H1 (cell line): ENCODE measurements at regions not wholly inside any gene's neighbourhood (a gene's known extent, or its start where the extent isn't known, plus 50 kb on each side); places are given as distances from the start of the nearest gene placed in this dataset.

ENCODE experiments used
- CBX5 ChIP-seq: fragments of 300-800, 300-1000 bp; sonication (generic); IDR thresholded peaks from 2 replicates; pipeline ENCODE4 v1.7.1; 2016; ENCODE audit warnings: antibody characterized with exemption, low read length, low read depth
- EZH2 ChIP-seq: fragments of 200-600 bp; sonication (generic); IDR thresholded peaks from 2 replicates; pipeline ENCODE4 v1.7.1; 2012; ENCODE audit warnings: low read depth, mild to moderate bottlenecking, moderate library complexity, low read length, inconsistent platforms; ENCODE audit not compliant: severe bottlenecking
- JUND ChIP-seq: IDR thresholded peaks from 2 replicates; pipeline ENCODE4 v1.6.1; 2011; ENCODE audit warnings: mild to moderate bottlenecking, improper control_type of control experiment, low read length
- POLR2AphosphoS5 ChIP-seq: IDR thresholded peaks from 2 replicates; pipeline ENCODE4 v1.6.1; 2011; ENCODE audit warnings: low read depth, low read length
- RNF2 ChIP-seq: fragments of 200-900, 300-1000 bp; sonication (generic); IDR thresholded peaks from 2 replicates; pipeline ENCODE4 v1.7.1; 2016; ENCODE audit warnings: borderline replicate concordance, low read depth, mild to moderate bottlenecking, antibody characterized with exemption, low read length; ENCODE audit not compliant: poor library complexity, severe bottlenecking; ENCODE audit errors: missing control alignments
- SUZ12 ChIP-seq: fragments of 200-600 bp; sonication (generic); IDR thresholded peaks from 2 replicates; pipeline ENCODE4 v1.6.1; 2012; ENCODE audit warnings: mild to moderate bottlenecking, inconsistent platforms, low read length, moderate library complexity, mixed read lengths
- TAF1 ChIP-seq: IDR thresholded peaks from 2 replicates; pipeline ENCODE4 v1.6.1; 2011; ENCODE audit warnings: mild to moderate bottlenecking, low read depth, low read length
- YY1 ChIP-seq: IDR thresholded peaks from 2 replicates; pipeline ENCODE4 v1.6.1; 2011; ENCODE audit warnings: low read depth, mild to moderate bottlenecking, low read length
- TF ChIP-seq, protein P1 (sequence below), 3 experiments: IDR thresholded peaks; 1 replicate in 2 of 3; 2 replicates in 1 of 3; pipeline versions ENCODE4 v1.5.1 to v1.6.1; 2011; ENCODE audit warnings: low read length in 3 of 3, mild to moderate bottlenecking in 3 of 3, inconsistent platforms in 2 of 3, low read depth in 1 of 3, moderate library complexity in 1 of 3; ENCODE audit not compliant: insufficient read depth in 1 of 3; ENCODE audit errors: control extremely low read depth in 1 of 3
- TF ChIP-seq, protein P2 (sequence below): IDR thresholded peaks from 2 replicates; pipeline ENCODE4 v1.6.1; 2011; ENCODE audit warnings: low read length, improper control_type of control experiment

DNA sequence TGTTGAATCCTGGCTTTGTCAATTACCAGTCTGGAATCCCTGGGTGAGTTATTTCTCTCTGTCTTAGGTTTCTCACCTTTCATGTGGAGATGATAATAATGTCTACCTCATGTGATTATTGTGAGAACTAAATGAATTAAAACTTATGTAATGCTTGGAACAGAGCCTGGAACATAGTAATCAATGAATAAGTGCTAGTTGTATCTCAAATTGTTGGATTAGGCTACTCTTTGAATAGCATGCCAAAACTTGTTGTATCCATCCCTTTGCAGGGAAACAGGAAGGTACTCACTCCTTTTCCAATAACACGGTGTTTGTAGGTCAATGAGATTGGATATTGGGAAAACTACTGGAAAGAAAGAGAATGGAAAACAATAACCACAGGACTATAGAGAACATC, 796.6 kb upstream of the ZEB2 start:
- TF ChIP-seq CBX5 (no peak), EZH2 (no peak), RNF2 (no peak), SUZ12 (no peak), YY1 (no peak), POLR2AphosphoS5 (no peak), TAF1 (no peak), JUND (no peak)
- TF ChIP-seq, protein P1, sequence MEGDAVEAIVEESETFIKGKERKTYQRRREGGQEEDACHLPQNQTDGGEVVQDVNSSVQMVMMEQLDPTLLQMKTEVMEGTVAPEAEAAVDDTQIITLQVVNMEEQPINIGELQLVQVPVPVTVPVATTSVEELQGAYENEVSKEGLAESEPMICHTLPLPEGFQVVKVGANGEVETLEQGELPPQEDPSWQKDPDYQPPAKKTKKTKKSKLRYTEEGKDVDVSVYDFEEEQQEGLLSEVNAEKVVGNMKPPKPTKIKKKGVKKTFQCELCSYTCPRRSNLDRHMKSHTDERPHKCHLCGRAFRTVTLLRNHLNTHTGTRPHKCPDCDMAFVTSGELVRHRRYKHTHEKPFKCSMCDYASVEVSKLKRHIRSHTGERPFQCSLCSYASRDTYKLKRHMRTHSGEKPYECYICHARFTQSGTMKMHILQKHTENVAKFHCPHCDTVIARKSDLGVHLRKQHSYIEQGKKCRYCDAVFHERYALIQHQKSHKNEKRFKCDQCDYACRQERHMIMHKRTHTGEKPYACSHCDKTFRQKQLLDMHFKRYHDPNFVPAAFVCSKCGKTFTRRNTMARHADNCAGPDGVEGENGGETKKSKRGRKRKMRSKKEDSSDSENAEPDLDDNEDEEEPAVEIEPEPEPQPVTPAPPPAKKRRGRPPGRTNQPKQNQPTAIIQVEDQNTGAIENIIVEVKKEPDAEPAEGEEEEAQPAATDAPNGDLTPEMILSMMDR (IDR thresholded peaks at IDR 0.05; ENCODE audit: control extremely low read depth in 1 of 3, insufficient read depth in 1 of 3, low read depth in 1 of 3, low read length in 3 of 3): no peak
- TF ChIP-seq, protein P2, sequence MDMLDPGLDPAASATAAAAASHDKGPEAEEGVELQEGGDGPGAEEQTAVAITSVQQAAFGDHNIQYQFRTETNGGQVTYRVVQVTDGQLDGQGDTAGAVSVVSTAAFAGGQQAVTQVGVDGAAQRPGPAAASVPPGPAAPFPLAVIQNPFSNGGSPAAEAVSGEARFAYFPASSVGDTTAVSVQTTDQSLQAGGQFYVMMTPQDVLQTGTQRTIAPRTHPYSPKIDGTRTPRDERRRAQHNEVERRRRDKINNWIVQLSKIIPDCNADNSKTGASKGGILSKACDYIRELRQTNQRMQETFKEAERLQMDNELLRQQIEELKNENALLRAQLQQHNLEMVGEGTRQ: no peak
